Inferior parietal cortex (tissue), 1 donor: ENCODE measurements at regions not wholly inside any gene's neighbourhood (a gene's known extent, or its start where the extent isn't known, plus 50 kb on each side); places are given as distances from the start of the nearest gene placed in this dataset.
"Not testable (repeated sequence)": the region's sequence is repeated elsewhere in the genome, so short reads cannot be mapped to it uniquely, and the experiment has no call there.

Experiments used
- DNase-seq: peaks from one replicate; pipeline ENCODE4 v3.0.0-alpha.2; 2016; ENCODE audit errors: extremely low spot score

DNA sequence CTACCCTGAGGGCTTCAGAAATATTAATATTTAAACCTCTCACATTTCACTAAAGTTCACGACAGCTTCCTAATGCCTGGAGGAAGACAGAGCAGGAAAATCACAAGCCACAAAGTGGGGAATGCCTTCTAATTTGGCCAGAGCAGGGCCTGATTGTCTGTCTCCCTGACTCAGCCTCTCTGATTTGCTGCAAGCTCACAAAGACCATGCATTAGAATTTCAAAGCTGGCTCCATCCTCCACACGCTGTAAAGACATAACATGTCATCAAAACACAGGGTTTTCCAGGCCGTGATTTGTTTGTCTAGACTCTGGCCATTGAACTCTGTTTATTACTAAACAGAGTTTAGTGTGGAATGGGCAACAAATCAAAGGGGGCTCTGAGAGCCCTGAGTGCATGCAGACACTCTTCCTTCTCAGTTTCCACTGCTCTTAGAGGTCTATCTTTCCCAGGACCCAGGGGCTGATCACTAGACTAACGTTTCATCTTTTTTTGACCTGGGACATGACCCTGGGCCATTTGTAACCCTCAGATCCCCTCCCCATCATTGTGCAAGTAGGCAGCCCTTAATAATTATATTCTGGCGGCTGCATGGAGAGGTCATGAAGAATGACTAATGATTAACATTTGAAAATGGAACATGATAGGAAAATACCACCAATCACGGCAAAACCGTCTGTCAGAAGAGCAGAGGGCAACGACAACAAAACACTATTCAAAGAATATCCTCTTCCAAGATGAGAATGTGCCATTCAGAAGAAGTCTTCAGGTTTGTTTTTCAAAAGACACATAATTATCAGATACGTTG lies 140.2 kb downstream of the ENC1 start:
- DNase-seq, result no peak

DNA sequence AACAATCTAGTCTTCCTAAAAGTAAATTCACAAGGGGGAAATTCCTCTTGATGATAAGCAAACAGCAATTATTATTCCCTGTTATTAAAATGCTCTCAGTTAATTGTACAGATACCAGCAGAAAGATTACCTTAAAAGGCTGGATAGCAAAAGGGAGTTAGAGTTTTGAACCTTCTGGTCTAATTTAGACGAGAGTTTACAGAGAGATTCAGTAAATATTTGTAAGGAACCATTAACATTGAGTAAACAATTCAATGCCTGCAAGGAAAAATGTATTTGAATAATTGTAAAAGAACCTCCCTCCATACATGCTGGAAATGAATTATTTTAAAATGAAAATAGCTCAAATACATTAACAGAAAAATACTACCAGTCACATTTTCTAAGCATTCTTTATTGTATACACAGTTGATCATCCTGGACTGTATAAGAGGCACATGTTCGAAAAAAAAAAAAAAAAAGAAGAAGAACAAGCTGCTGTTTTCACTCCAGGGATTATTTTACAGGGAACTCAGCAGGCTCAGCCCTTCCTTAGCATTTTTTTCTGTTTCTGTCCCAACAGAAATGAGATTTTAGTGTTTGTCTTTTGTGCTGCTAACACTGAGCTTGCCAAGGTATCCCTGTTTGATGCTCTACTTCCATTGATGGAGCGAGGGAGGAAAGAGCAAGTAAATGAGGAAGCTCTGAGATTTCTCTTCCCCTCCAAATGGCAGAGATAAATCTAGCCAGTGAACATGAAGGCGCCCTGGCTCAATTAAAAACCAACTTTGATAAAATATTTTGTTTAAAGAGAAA lies 141.1 kb downstream of the ENC1 start:
- DNase-seq, result no peak

DNA sequence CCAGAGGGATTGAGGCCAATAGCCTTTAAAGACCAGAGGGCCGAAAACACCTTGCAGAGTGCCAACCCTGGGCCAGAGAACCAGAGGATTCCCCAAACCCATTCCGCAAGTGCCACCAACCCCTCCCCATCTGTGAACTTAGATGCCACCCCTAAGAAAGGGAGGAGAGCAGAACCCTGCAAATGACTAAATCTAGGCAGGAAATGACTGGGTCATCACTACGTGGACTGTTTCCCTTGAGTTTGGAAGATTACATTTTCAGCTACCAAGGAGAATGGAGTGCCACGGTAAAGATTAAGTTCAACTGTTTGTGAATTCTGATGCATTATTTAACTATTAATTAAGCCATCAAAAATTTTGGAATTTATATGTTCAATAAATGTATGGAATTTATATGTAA lies 142.8 kb downstream of the ENC1 start:
- DNase-seq, result no peak

DNA sequence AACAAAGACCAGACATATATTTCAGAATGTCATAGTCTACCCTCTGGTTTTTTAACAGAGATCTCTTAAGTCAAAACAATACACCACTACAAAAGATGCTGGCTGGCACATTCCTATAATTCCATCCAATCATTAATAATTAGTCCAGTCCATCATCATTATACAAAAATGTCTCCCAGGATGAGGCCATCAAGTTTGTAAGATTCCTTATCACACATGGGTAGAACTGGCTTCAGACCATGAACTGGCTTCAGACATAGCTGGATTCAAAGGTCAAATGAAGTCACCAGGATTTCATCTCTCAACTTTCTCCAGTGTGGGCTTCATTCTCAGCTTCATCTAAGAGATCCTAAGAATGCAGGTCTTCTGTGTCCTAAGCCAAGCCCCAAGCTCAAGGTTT lies 147.1 kb downstream of the ENC1 start:
- no peak for DNase-seq

- DNase-seq, result no peak
Observed at GRCh38 chr5:74492230-74492629, 148.3 kb downstream of the ENC1 start.

GRCh38 chr5:74491586-74491985 lies 148.9 kb downstream of the ENC1 start:
- DNase-seq, result no peak

GRCh38 chr5:74490814-74491213 lies 149.7 kb downstream of the ENC1 start:
- no peak for DNase-seq

GRCh38 chr5:74482990-74483389 lies 157.5 kb downstream of the ENC1 start:
- no peak for DNase-seq

DNA sequence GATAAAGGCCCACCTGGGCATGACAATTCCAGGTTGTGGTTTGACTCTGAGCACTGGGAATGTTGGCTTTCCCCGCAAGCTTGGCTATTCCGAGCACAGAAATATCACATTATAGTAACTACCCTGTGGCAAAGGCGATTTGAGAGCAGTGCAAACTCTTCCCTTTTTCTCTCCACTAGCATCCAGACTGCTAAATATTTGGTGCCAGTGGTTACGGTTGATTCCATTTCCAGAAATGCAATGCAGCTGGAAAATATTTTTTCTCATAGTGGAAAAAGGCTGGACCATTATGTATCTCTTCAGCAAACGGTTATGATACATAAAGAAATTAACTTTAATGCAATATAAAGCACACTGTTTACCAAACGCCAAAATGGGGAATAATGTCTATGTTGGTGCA lies 158.0 kb downstream of the ENC1 start:
- DNase-seq, result no peak

- DNase-seq, result not testable (repeated sequence)
Observed at GRCh38 chr5:74481357-74481756, 159.2 kb downstream of the ENC1 start.

- DNase-seq, result no peak
Observed at GRCh38 chr5:74480201-74480600, 160.3 kb downstream of the ENC1 start.

DNA sequence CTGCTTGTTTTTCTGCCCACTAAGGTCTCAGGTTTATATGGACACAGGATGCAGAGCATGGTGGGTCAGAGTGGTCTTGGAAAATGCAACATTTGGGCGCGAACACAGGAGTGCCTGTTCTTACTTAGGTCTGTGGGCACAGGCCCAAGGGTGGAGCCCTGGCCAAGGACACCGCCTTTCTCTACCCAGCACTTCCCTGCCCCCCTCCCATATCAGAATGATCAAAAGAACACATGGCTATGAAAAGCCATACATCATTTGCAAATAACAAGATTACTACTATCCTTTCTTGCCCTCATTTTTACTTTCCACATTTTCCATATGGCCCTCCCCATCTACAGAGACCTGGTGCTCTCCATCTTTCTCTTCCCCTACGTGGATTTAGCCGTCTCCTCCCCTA lies 162.2 kb downstream of the ENC1 start:
- no peak for DNase-seq

GRCh38 chr5:74477761-74478160 lies 162.8 kb downstream of the ENC1 start:
- no peak for DNase-seq

DNA sequence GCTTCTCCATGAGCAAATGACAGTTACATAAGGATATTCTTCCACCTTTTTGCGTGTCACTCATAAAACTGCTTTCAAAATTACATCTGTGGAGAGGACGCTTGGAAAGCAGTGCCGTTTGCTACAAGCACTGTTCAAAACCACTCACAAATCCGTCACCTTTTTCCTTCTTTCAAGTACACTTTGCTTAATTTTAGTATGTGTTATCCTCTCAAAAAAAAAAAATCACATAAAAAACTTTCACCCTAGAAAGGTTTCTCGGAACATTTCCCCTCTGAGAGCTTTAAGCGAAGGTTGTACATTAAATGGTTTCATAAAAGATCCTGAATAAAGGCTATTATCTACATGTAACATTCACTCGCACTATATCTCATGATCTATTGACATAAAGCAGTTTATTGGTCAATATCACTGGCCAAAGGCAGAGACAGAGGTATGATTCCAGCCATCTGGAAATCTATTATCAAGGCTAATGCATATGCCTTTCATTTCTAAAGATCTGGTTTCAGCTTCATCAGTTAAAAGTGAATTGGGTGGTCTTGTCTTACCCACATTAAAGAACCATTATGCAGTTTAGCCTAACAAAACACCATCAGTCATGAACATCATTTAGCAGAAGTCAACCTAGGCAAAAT lies 163.6 kb downstream of the ENC1 start:
- no peak for DNase-seq

GRCh38 chr5:74476046-74476818 lies 164.3 kb downstream of the ENC1 start:
- DNase-seq, result no peak

GRCh38 chr5:74471875-74472274 lies 168.7 kb downstream of the ENC1 start:
- no peak for DNase-seq

GRCh38 chr5:74469234-74469994 lies 171.1 kb downstream of the ENC1 start:
- DNase-seq, result no peak

DNA sequence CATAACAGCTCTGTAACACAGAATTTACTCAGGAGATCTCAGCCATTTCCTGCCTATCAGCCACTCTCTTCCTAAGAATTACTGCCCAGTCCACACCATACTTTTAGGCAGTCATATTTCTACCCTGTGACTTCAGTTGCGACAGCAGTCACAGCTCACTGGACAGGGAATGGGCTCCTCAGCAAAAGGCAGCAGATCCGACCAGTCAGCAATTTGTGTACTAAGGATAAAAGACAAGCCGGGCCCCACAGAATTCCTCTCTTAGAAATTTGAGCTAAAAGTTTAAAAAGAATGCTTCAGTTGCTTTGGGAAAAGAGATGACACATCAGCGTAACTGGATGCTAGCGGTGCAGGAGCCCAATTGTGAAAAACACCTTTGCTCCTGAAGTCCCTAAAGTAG lies 172.1 kb downstream of the ENC1 start:
- DNase-seq, result no peak

DNA sequence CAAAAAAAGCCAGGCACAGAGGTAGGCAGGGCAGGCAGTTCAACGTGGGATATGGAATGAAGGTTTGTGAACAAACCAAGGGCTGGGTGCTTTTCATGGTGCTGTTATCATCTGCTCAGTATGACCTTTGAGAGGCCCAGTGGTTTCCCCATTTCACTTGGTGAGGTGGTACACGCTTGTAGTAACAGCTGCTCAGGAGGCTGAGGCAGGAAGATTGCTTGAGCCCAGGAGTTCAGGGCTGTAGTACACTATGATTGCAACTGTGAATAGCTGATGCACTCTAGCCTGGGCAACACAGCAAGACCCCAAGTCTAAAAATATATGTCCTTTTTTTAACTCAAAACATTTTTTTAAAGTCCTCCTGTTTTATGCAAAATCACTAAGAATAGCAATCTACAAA lies 174.8 kb downstream of the ENC1 start:
- DNase-seq, result no peak

GRCh38 chr5:74464512-74465209 lies 175.9 kb downstream of the ENC1 start:
- DNase-seq, result no peak

DNA sequence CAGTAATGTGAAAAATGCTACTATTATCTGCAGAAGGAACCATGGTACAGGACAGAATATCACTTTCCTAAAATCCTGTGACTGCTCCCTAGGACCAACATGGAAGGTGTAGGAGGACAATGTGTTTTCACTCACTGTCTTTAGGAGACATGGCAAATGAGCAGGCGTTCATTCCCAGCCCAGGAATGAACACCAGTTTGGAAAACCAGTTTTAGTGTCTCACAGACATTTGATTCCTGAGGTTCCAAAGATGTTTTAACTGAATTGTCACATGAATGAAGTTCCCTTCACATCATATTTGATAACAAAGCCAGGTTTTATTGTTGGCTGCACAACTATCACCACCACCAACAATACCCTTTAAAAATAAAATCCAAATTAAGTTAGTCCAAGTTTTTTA lies 178.2 kb downstream of the ENC1 start:
- DNase-seq, result no peak
